Neural cell (in vitro differentiated cells): ENCODE measurements at regions not wholly inside any gene's neighbourhood (a gene's known extent, or its start where the extent isn't known, plus 50 kb on each side); places are given as distances from the start of the nearest gene placed in this dataset.

Experiments
- H2AFZ ChIP-seq: fragments of 200-600, 300-800 bp; sonication (generic), shearing (Covaris generic); 2 replicates; pipeline ENCODE4 v1.6.0; 2014; ENCODE audit warnings: low read depth, mild to moderate bottlenecking, antibody characterized with exemption, low read length, moderate library complexity
- H3F3A ChIP-seq: fragments of 200-600 bp; shearing (Covaris generic); 2 replicates; pipeline ENCODE4 v1.6.1; 2016; ENCODE audit warnings: mild to moderate bottlenecking, moderate library complexity, mixed read lengths, antibody characterized with exemption, low read length; ENCODE audit not compliant: insufficient read depth, poor library complexity, severe bottlenecking
- H3K27ac ChIP-seq: fragments of 200-600, 300-800 bp; sonication (generic), shearing (Covaris generic); 2 replicates; pipeline ENCODE4 v1.5.1; 2014; ENCODE audit warnings: mild to moderate bottlenecking, low read length, moderate library complexity
- H3K27me3 ChIP-seq: fragments of 300-800, 200-600 bp; sonication (generic), shearing (Covaris generic); 2 replicates; pipeline ENCODE4 v1.6.0; 2014; ENCODE audit warnings: mild to moderate bottlenecking, low read depth, low read length, moderate library complexity; ENCODE audit not compliant: insufficient read depth
- H3K36me3 ChIP-seq: fragments of 300-800, 200-600 bp; sonication (generic), shearing (Covaris generic); 2 replicates; pipeline ENCODE4 v1.5.1; 2014; ENCODE audit warnings: mild to moderate bottlenecking, antibody characterized with exemption, low read length, moderate library complexity; ENCODE audit not compliant: insufficient read depth
- H3K4me2 ChIP-seq: fragments of 300-800, 200-600 bp; sonication (generic), shearing (Covaris generic); 2 replicates; pipeline ENCODE4 v1.6.0; 2014; ENCODE audit warnings: mild to moderate bottlenecking, low read length
- H3K4me3 ChIP-seq: fragments of 300-800, 200-600 bp; sonication (generic), shearing (Covaris generic); 2 replicates; pipeline ENCODE4 v1.5.1; 2014; ENCODE audit warnings: mild to moderate bottlenecking, low read length, moderate library complexity
- H3K79me2 ChIP-seq: fragments of 200-600 bp; shearing (Covaris generic); replicated peaks from 2 replicates; pipeline ENCODE4 v1.6.0; 2014; ENCODE audit warnings: mild to moderate bottlenecking, low read length, moderate library complexity; ENCODE audit not compliant: insufficient read depth
- H3K9ac ChIP-seq: fragments of 300-800, 200-600 bp; sonication (generic), shearing (Covaris generic); 2 replicates; pipeline ENCODE4 v1.6.1; 2016; ENCODE audit warnings: mild to moderate bottlenecking, low read length, mixed read lengths
- H3K9me2 ChIP-seq: fragments of 200-600 bp; shearing (Covaris generic); 2 replicates; pipeline ENCODE4 v1.6.1; 2016; ENCODE audit warnings: mild to moderate bottlenecking, low read length, mixed read lengths; ENCODE audit not compliant: insufficient read depth
- H3K9me3 ChIP-seq: fragments of 200-600, 300-800 bp; sonication (generic), shearing (Covaris generic); 2 replicates; pipeline ENCODE4 v1.6.1; 2016; ENCODE audit warnings: mild to moderate bottlenecking, mixed run types, low read length, moderate library complexity, mixed read lengths
- H4K20me1 ChIP-seq: fragments of 200-600 bp; shearing (Covaris generic); 2 replicates; pipeline ENCODE4 v1.6.1; 2016; ENCODE audit warnings: mild to moderate bottlenecking, mixed run types; ENCODE audit not compliant: insufficient read depth
- EP300 ChIP-seq: fragments of 450-650 bp; conservative IDR thresholded peaks from 2 replicates; pipeline ENCODE4 v1.6.1; 2014; ENCODE audit warnings: antibody characterized with exemption, mild to moderate bottlenecking, moderate library complexity; ENCODE audit not compliant: poor library complexity, severe bottlenecking
- EZH2 ChIP-seq: fragments of 200-600, 300-800 bp; shearing (Covaris generic), sonication (generic); IDR thresholded peaks from 2 replicates; pipeline ENCODE4 v1.6.1; 2014; ENCODE audit warnings: antibody characterized with exemption, low read length, borderline replicate concordance, mild to moderate bottlenecking; ENCODE audit not compliant: insufficient read depth, poor library complexity, severe bottlenecking
- MXI1 ChIP-seq: fragments of 450-650 bp; conservative IDR thresholded peaks from 2 replicates; pipeline ENCODE4 v1.6.1; 2014; ENCODE audit warnings: antibody characterized with exemption, mild to moderate bottlenecking; ENCODE audit not compliant: poor library complexity, severe bottlenecking
- POLR2AphosphoS5 ChIP-seq: IDR thresholded peaks from 2 replicates; pipeline ENCODE4 v1.6.1; 2012
- RAD21 ChIP-seq: fragments of 450-650 bp; conservative IDR thresholded peaks from 2 replicates; pipeline ENCODE4 v1.6.1; 2014; ENCODE audit warnings: antibody characterized with exemption, mild to moderate bottlenecking, moderate library complexity
- SMC3 ChIP-seq: fragments of 450-650 bp; conservative IDR thresholded peaks from 2 replicates; pipeline ENCODE4 v1.6.1; 2014; ENCODE audit warnings: antibody characterized with exemption, mild to moderate bottlenecking, moderate library complexity; ENCODE audit not compliant: poor library complexity
- TAF1 ChIP-seq: IDR thresholded peaks from 2 replicates; pipeline ENCODE4 v1.6.1; 2012; ENCODE audit warnings: low read depth
- TF ChIP-seq, protein P1 (sequence below): fragments of 450-650 bp; IDR thresholded peaks from 2 replicates; pipeline ENCODE4 v1.5.1; 2014; ENCODE audit warnings: antibody characterized with exemption, mild to moderate bottlenecking, moderate library complexity; ENCODE audit not compliant: poor library complexity, severe bottlenecking
- TF ChIP-seq, protein P2 (sequence below): IDR thresholded peaks from 2 replicates; pipeline ENCODE4 v1.6.1; 2012; ENCODE audit warnings: borderline replicate concordance

DNA sequence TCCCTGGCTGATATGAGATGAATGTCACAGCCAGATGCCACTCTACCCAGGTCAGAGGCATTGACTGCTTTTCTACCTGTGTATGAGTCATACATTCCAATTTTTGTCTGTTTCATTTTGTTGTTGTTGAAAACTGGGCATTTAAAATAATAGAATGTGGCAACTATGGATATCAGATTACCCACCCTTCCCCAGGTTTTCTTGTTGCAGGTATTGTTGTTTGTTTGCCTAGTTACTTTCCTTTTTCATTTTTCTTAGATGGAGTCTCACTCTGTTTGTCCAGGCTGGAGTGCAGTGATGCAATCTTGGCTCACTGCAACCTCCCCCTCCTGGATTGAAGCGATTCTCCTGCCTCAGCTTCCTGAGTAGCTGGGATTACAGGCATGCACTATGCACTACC is 70.2 kb downstream of the LRRC30 start:
- TF ChIP-seq EZH2, result no peak
- TF ChIP-seq, protein P1, sequence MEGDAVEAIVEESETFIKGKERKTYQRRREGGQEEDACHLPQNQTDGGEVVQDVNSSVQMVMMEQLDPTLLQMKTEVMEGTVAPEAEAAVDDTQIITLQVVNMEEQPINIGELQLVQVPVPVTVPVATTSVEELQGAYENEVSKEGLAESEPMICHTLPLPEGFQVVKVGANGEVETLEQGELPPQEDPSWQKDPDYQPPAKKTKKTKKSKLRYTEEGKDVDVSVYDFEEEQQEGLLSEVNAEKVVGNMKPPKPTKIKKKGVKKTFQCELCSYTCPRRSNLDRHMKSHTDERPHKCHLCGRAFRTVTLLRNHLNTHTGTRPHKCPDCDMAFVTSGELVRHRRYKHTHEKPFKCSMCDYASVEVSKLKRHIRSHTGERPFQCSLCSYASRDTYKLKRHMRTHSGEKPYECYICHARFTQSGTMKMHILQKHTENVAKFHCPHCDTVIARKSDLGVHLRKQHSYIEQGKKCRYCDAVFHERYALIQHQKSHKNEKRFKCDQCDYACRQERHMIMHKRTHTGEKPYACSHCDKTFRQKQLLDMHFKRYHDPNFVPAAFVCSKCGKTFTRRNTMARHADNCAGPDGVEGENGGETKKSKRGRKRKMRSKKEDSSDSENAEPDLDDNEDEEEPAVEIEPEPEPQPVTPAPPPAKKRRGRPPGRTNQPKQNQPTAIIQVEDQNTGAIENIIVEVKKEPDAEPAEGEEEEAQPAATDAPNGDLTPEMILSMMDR, result no peak
- TF ChIP-seq, protein P2, sequence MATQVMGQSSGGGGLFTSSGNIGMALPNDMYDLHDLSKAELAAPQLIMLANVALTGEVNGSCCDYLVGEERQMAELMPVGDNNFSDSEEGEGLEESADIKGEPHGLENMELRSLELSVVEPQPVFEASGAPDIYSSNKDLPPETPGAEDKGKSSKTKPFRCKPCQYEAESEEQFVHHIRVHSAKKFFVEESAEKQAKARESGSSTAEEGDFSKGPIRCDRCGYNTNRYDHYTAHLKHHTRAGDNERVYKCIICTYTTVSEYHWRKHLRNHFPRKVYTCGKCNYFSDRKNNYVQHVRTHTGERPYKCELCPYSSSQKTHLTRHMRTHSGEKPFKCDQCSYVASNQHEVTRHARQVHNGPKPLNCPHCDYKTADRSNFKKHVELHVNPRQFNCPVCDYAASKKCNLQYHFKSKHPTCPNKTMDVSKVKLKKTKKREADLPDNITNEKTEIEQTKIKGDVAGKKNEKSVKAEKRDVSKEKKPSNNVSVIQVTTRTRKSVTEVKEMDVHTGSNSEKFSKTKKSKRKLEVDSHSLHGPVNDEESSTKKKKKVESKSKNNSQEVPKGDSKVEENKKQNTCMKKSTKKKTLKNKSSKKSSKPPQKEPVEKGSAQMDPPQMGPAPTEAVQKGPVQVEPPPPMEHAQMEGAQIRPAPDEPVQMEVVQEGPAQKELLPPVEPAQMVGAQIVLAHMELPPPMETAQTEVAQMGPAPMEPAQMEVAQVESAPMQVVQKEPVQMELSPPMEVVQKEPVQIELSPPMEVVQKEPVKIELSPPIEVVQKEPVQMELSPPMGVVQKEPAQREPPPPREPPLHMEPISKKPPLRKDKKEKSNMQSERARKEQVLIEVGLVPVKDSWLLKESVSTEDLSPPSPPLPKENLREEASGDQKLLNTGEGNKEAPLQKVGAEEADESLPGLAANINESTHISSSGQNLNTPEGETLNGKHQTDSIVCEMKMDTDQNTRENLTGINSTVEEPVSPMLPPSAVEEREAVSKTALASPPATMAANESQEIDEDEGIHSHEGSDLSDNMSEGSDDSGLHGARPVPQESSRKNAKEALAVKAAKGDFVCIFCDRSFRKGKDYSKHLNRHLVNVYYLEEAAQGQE, result no peak
- no peak for TF ChIP-seq SMC3
- no peak for TF ChIP-seq TAF1
- TF ChIP-seq MXI1, result no peak
- no peak for TF ChIP-seq EP300
- TF ChIP-seq POLR2AphosphoS5, result no peak
- TF ChIP-seq RAD21, result no peak

DNA sequence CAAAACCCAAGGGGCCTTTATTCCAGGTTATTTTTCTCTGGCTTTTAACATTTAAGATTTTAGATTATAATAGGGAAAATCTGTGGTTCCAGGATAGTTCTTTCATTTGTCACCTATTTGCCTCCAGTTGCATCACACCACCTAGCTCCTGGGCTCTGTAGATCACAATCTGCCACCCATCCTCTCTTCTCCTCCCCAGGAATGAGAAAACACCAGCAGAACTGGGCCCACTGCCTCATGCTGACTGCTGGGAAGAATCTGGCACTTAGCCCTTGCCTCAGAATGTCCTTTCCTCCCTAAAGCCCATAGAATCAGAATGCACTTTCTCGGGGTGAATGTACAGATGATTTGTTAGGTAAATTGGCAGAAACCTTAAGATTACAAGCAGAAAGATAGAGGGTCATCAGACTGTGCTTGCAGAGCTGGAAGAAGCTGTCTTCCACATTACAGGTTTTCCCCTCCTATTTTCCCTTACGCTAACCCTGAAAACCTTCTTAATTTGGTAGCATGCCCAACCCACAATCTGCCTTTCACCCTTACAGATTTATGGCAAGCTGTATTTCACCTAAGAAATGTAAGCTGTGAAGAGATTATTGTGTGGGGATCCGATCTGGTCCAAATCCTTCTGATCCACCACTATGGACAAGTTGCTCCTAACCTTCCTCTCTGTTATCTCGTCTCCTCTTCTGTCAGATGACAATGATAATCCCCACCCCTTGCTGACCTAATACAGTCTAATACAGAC is 72.6 kb downstream of the LRRC30 start:
- Histone ChIP-seq H3K9me2 (no peaks in the 10 kb centered on the region), H3K4me2 (no peak overlapping the region), H4K20me1 (no peaks in the 10 kb centered on the region), H2AFZ (no peak overlapping the region), H3K36me3 (no peaks in the 10 kb centered on the region), H3K79me2 (no peaks in the 10 kb centered on the region), H3K27ac (no peak overlapping the region), H3K27me3 (no peaks in the 10 kb centered on the region), H3K9ac (no peak overlapping the region), H3F3A (no peaks in the 10 kb centered on the region), H3K9me3 (no peaks in the 10 kb centered on the region), H3K4me3 (no peak overlapping the region)
- TF ChIP-seq, protein P2, result no peak
- TF ChIP-seq MXI1, result no peak
- no peak for TF ChIP-seq TAF1
- no peak for TF ChIP-seq EZH2
- no peak for TF ChIP-seq SMC3
- TF ChIP-seq, protein P1, result no peak
- no peak for TF ChIP-seq RAD21
- TF ChIP-seq POLR2AphosphoS5, result no peak
- no peak for TF ChIP-seq EP300

More for the DNA sequence above, 70.2 kb downstream of the LRRC30 start:
- no peaks in the 10 kb centered on the region for H3K36me3 ChIP-seq
- H3K9me3 ChIP-seq, result no peaks in the 10 kb centered on the region
- H3F3A ChIP-seq, result no peaks in the 10 kb centered on the region
- no peak overlapping the region for H3K4me3 ChIP-seq
- no peaks in the 10 kb centered on the region for H3K79me2 ChIP-seq
- no peak overlapping the region for H3K27ac ChIP-seq
- H3K4me2 ChIP-seq, result no peak overlapping the region
- H3K9me2 ChIP-seq, result no peaks in the 10 kb centered on the region
- H2AFZ ChIP-seq, result no peak overlapping the region
- no peaks in the 10 kb centered on the region for H4K20me1 ChIP-seq
- no peaks in the 10 kb centered on the region for H3K27me3 ChIP-seq
- H3K9ac ChIP-seq, result no peak overlapping the region
